ENCODE measurements at regions not wholly inside any gene's neighbourhood (a gene's known extent, or its start where the extent isn't known, plus 50 kb on each side); places are given as distances from the start of the nearest gene placed in this dataset.
"Not testable (repeated sequence)": the region's sequence is repeated elsewhere in the genome, so short reads cannot be mapped to it uniquely, and the experiment has no call there.

DNA sequence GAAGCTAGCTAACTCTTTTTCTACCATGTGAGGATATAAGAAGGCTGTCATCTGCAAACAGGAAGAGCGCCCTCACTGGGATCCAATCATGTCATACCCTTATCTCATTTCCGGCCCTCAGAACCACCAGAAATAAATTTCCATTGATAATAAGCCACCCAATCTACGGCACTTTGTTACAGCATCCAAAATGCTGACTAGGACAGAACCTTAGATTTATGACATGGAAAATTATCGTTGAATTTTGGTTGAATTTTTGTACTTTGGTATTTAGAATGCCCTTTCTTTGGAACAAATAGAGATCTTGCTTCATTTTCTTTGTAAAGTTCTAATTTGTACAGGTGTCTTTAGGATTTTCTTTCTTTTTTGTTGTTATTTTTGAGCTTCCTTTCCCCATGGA lies 53.3 kb upstream of the CYLC2 start:
- no peak for ATAC-seq
- no peak overlapping the region for H3K4me3 ChIP-seq
- intact Hi-C loops (cut with DNase I; ENCODE audit: low total_unique reads): no loop called here
- no peak for DNase-seq
- no peaks in the 10 kb centered on the region for H3K36me3 ChIP-seq
- in situ Hi-C loops (cut with MboI; ENCODE audit: low sequenced_read_pairs in 4 of 4): no loop called here
- H3K4me1 ChIP-seq: no peaks in the 10 kb centered on the region
- no peaks in the 10 kb centered on the region for H3K27me3 ChIP-seq
- no peak overlapping the region for H3K27ac ChIP-seq
- H3K9me3 ChIP-seq: no peaks in the 10 kb centered on the region
- TF ChIP-seq POLR2A (IDR thresholded peaks at IDR 0.05): no peak
- TF ChIP-seq, protein P1, sequence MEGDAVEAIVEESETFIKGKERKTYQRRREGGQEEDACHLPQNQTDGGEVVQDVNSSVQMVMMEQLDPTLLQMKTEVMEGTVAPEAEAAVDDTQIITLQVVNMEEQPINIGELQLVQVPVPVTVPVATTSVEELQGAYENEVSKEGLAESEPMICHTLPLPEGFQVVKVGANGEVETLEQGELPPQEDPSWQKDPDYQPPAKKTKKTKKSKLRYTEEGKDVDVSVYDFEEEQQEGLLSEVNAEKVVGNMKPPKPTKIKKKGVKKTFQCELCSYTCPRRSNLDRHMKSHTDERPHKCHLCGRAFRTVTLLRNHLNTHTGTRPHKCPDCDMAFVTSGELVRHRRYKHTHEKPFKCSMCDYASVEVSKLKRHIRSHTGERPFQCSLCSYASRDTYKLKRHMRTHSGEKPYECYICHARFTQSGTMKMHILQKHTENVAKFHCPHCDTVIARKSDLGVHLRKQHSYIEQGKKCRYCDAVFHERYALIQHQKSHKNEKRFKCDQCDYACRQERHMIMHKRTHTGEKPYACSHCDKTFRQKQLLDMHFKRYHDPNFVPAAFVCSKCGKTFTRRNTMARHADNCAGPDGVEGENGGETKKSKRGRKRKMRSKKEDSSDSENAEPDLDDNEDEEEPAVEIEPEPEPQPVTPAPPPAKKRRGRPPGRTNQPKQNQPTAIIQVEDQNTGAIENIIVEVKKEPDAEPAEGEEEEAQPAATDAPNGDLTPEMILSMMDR (IDR thresholded peaks at IDR 0.05 in 4 of 5, conservative IDR thresholded peaks at IDR 0.05 in 1 of 5): no peak

DNA sequence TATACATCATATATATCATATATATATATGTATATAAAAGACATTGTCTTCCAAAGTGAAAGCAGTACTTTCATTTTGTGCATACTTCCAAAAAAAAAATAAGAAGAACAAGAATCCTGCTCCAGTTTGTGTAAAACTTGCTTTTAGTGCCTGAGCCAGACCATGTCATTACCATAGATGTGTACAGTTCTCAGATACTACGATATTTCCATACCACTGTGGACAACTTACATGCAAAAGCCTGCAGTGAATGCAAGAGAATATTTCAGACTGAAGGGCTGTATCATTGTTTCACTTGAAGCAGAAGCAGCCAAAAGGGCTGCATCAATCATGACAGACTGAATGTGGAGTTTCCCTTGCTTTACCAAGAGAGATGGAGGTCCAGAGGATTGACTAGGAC lies 72.6 kb upstream of the CYLC2 start:
- Histone ChIP-seq H3K27me3 (no peaks in the 10 kb centered on the region), H3K4me3 (no peak overlapping the region), H3K9me3 (no peaks in the 10 kb centered on the region), H3K27ac (no peak overlapping the region), H3K4me1 (no peaks in the 10 kb centered on the region), H3K36me3 (no peaks in the 10 kb centered on the region)
- DNase-seq (no peak), ATAC-seq (no peak)
- in situ Hi-C loops (cut with MboI; ENCODE audit: low sequenced_read_pairs in 4 of 4): no loop called here
- TF ChIP-seq POLR2A (IDR thresholded peaks at IDR 0.05): no peak
- intact Hi-C loops (cut with DNase I; ENCODE audit: low total_unique reads): no loop called here

DNA sequence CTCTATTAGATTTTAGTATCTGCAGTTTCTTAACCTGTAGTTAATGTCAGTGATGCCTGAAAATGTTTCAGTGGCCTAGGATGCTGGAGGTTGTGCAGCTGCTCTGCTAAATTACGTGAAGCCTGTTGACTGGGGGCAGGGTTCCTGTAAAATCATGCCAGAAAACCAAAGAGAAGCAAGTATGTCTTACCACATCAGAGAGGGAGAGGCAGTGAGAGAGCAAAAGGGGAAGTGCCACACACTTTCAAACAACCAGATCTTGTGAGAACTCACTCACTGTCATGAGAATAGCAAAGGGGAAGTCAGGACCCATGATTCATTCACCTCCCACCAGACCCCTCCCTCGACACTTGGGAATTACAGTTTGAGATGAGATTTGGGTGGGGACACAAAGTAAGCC lies 83.9 kb upstream of the CYLC2 start:
- no peak for ATAC-seq
- intact Hi-C loops (cut with DNase I; ENCODE audit: low total_unique reads): no loop called here
- Histone ChIP-seq H3K9me3 (no peaks in the 10 kb centered on the region), H3K4me3 (no peak overlapping the region), H3K27ac (no peak overlapping the region), H3K36me3 (no peaks in the 10 kb centered on the region), H3K27me3 (no peaks in the 10 kb centered on the region), H3K4me1 (no peaks in the 10 kb centered on the region)
- no peak for TF ChIP-seq POLR2A (IDR thresholded peaks at IDR 0.05)
- TF ChIP-seq, protein P1 (IDR thresholded peaks at IDR 0.05 in 4 of 5, conservative IDR thresholded peaks at IDR 0.05 in 1 of 5): no peak
- no peak for DNase-seq
- in situ Hi-C loops (cut with MboI; ENCODE audit: low sequenced_read_pairs in 4 of 4): no loop called here

DNA sequence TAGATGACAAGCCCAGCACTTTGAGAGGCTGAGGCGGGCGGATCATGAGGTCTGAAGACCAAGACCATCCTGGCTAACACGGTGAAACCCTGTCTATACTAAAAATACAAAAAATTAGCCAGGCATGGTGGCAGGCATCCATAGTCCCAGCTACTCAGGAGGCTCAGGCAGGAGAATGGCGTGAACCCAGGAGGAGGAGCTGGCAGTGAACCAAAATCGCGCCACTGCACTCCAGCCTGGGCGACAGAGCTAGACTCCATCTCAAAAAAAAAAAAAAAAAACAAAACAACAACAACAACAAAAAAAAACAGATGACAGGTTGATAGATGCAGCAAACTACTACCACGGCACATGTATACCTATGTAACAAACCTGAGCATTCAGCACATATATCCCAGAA lies 89.3 kb upstream of the CYLC2 start:
- in situ Hi-C loops (cut with MboI; ENCODE audit: low sequenced_read_pairs in 4 of 4); H3K4me1 ChIP-seq; H3K36me3 ChIP-seq; DNase-seq; ATAC-seq; H3K4me3 ChIP-seq; intact Hi-C loops (cut with DNase I; ENCODE audit: low total_unique reads); H3K27ac ChIP-seq; H3K27me3 ChIP-seq; H3K9me3 ChIP-seq: not testable (repeated sequence)

DNA sequence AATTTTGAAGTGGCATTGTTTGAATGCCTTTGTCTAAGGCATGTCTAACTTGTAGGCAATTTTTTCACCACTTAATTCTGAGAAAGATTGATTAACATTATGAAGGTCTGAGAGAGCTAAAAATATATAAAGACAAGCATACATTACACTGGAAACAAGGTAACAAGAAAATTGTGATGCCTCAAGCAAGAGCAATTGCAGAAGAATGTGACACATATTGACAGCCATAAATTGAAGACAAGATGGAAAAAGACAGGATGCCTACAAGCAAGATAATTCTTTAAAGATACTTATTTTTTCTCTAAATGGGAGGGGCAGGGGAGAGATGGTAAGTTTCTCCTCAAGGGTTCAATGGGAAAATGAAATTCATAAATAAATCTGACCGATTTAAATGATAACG lies 103.1 kb upstream of the CYLC2 start:
- Histone ChIP-seq H3K4me3 (no peak overlapping the region), H3K27ac (no peak overlapping the region), H3K4me1 (no peaks in the 10 kb centered on the region), H3K36me3 (no peaks in the 10 kb centered on the region), H3K27me3 (no peaks in the 10 kb centered on the region), H3K9me3 (no peaks in the 10 kb centered on the region)
- intact Hi-C loops (cut with DNase I; ENCODE audit: low total_unique reads) (no loop called here), in situ Hi-C loops (cut with MboI; ENCODE audit: low sequenced_read_pairs in 4 of 4) (no loop called here)
- DNase-seq: no peak
- TF ChIP-seq, protein P1 (IDR thresholded peaks at IDR 0.05 in 4 of 5, conservative IDR thresholded peaks at IDR 0.05 in 1 of 5): no peak
- no peak for TF ChIP-seq POLR2A (IDR thresholded peaks at IDR 0.05)
- no peak for ATAC-seq

DNA sequence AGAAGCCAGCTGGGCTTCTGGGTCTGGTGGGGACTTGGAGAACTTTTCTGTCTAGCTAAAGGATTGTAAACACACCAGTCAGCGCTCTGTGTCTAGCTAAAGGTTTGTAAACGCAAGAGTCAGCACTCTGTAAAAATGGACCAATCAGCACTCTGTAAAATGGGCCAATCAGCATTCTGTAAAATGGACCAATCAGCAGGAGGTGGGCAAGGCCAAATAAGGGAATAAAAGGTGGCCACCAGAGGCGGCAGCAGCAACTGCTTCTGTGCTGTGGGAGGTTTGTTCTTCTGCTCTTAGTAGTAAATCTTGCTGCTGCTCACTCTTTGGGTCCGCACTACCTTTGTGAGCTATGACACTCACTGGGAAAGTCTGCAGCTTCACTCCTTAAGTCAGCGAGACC lies 106.4 kb upstream of the CYLC2 start:
- intact Hi-C loops (cut with DNase I; ENCODE audit: low total_unique reads); in situ Hi-C loops (cut with MboI; ENCODE audit: low sequenced_read_pairs in 4 of 4); H3K4me1 ChIP-seq; H3K36me3 ChIP-seq; H3K4me3 ChIP-seq; H3K27ac ChIP-seq; DNase-seq; H3K27me3 ChIP-seq; H3K9me3 ChIP-seq; ATAC-seq: not testable (repeated sequence)
